Epithelial cell of esophagus (primary cell): ENCODE measurements at regions not wholly inside any gene's neighbourhood (a gene's known extent, or its start where the extent isn't known, plus 50 kb on each side); places are given as distances from the start of the nearest gene placed in this dataset.
"Not testable (repeated sequence)": the region's sequence is repeated elsewhere in the genome, so short reads cannot be mapped to it uniquely, and the experiment has no call there.

Experiments
- DNase-seq: peaks from one replicate; pipeline ENCODE4 v3.0.0; 2010; ENCODE audit warnings: low read depth
- H3K4me3 ChIP-seq: 2 replicates; pipeline ENCODE4 v1.5.1; 2011; ENCODE audit warnings: mild to moderate bottlenecking, low read length, control low read depth
- CTCF ChIP-seq: IDR thresholded peaks from 2 replicates; pipeline ENCODE4 v1.5.1; 2011; ENCODE audit warnings: low read depth, mild to moderate bottlenecking, low read length, control low read depth, inconsistent platforms; ENCODE audit not compliant: insufficient read depth; ENCODE audit errors: missing control alignments

- no peak for TF ChIP-seq CTCF
- no peak for DNase-seq
These were observed 253.1 kb downstream of the HAPSTR1 start for GRCh38 chr16:9344508-9344907.

GRCh38 chr16:9345046-9345445 is 253.6 kb downstream of the HAPSTR1 start:
- H3K4me3 ChIP-seq = no peak overlapping the region
- DNase-seq = no peak
- TF ChIP-seq CTCF = no peak

More at GRCh38 chr16:9344508-9344907, 253.1 kb downstream of the HAPSTR1 start:
- H3K4me3 ChIP-seq = no peak overlapping the region

- no peak for TF ChIP-seq CTCF
- DNase-seq = no peak
- no peak overlapping the region for H3K4me3 ChIP-seq
These were observed 254.4 kb downstream of the HAPSTR1 start for GRCh38 chr16:9345880-9346279.

- no peak overlapping the region for H3K4me3 ChIP-seq
- no peak for TF ChIP-seq CTCF
- no peak for DNase-seq
These were observed 257.5 kb downstream of the HAPSTR1 start for GRCh38 chr16:9348912-9349311.

- DNase-seq, H3K4me3 ChIP-seq: not testable (repeated sequence)
These were observed 258.0 kb downstream of the HAPSTR1 start for GRCh38 chr16:9349373-9349960.

- DNase-seq, H3K4me3 ChIP-seq: not testable (repeated sequence)
These were observed 258.8 kb downstream of the HAPSTR1 start for GRCh38 chr16:9350119-9350799.

- no peak overlapping the region for H3K4me3 ChIP-seq
- no peak for DNase-seq
- TF ChIP-seq CTCF = no peak
These were observed 260.0 kb downstream of the HAPSTR1 start for GRCh38 chr16:9351440-9351839.

GRCh38 chr16:9351841-9352434 is 260.5 kb downstream of the HAPSTR1 start:
- H3K4me3 ChIP-seq = no peak overlapping the region
- TF ChIP-seq CTCF = no peak
- no peak for DNase-seq
